Astrocyte (in vitro differentiated cells and primary cell): ENCODE measurements at regions not wholly inside any gene's neighbourhood (a gene's known extent, or its start where the extent isn't known, plus 50 kb on each side); places are given as distances from the start of the nearest gene placed in this dataset.

Experiments used
- DNase-seq: peaks from one replicate; pipeline ENCODE4 v3.0.0-alpha.2; 2010; ENCODE audit warnings: low read depth
- FAIRE-seq: peaks from 2 replicates; lab custom pipeline; 2011; peaks lifted over from hg19 to GRCh38; lab: Jason Lieb, UNC
- H2AFZ ChIP-seq: 2 replicates; pipeline ENCODE4 v1.6.0; 2012; ENCODE audit warnings: low read depth, low read length, inconsistent platforms
- H3K27ac ChIP-seq: 2 replicates; pipeline ENCODE4 v1.5.1; 2011; ENCODE audit warnings: low read depth, low read length, inconsistent platforms
- H3K27me3 ChIP-seq: 2 replicates; pipeline ENCODE4 v1.6.0; 2011; ENCODE audit warnings: low read length, inconsistent platforms; ENCODE audit not compliant: insufficient read depth
- H3K36me3 ChIP-seq: 2 replicates; pipeline ENCODE4 v1.5.1; 2011; ENCODE audit warnings: low read length, inconsistent platforms; ENCODE audit not compliant: insufficient read depth
- H3K4me1 ChIP-seq: 2 replicates; pipeline ENCODE4 v1.5.1; 2011; ENCODE audit warnings: low read length, inconsistent platforms; ENCODE audit not compliant: insufficient read depth
- H3K4me2 ChIP-seq: 2 replicates; pipeline ENCODE4 v1.6.0; 2012; ENCODE audit warnings: low read length, inconsistent platforms
- H3K4me3 ChIP-seq: 2 replicates; pipeline ENCODE4 v1.5.1; 2011; ENCODE audit warnings: low read depth, mild to moderate bottlenecking, low read length, inconsistent platforms; ENCODE audit not compliant: insufficient read depth
- H3K79me2 ChIP-seq: 2 replicates; pipeline ENCODE4 v1.6.0; 2012; ENCODE audit warnings: mild to moderate bottlenecking, low read length, inconsistent platforms; ENCODE audit not compliant: insufficient read depth
- H3K9ac ChIP-seq: 2 replicates; pipeline ENCODE4 v1.6.0; 2012; ENCODE audit warnings: mild to moderate bottlenecking, low read length, inconsistent platforms
- H3K9me3 ChIP-seq: 2 replicates; pipeline ENCODE4 v1.5.1; 2012; ENCODE audit warnings: low read depth, mild to moderate bottlenecking, low read length, inconsistent platforms; ENCODE audit not compliant: insufficient read depth
- H4K20me1 ChIP-seq: 2 replicates; pipeline ENCODE4 v1.6.0; 2012; ENCODE audit warnings: low read length, inconsistent platforms; ENCODE audit not compliant: insufficient read depth
- H3K27ac Mint-ChIP-seq: one replicate; pipeline ENCODE4 v1.8.0; 2021; ENCODE audit warnings: mild to moderate bottlenecking, mixed read lengths; ENCODE audit not compliant: unreplicated experiment
- H3K27me3 Mint-ChIP-seq: one replicate; pipeline ENCODE4 v1.8.0; 2021; ENCODE audit warnings: low read depth, mixed read lengths; ENCODE audit not compliant: unreplicated experiment
- H3K36me3 Mint-ChIP-seq: one replicate; pipeline ENCODE4 v1.8.0; 2021; ENCODE audit warnings: low read depth, mixed read lengths; ENCODE audit not compliant: unreplicated experiment
- H3K4me1 Mint-ChIP-seq: one replicate; pipeline ENCODE4 v1.8.0; 2021; ENCODE audit warnings: low read depth, mixed read lengths; ENCODE audit not compliant: unreplicated experiment
- H3K4me3 Mint-ChIP-seq: one replicate; pipeline ENCODE4 v1.8.0; 2021; ENCODE audit warnings: mild to moderate bottlenecking, moderate library complexity, mixed read lengths; ENCODE audit not compliant: unreplicated experiment
- H3K9me3 Mint-ChIP-seq: one replicate; pipeline ENCODE4 v1.8.0; 2021; ENCODE audit warnings: mild to moderate bottlenecking, mixed read lengths; ENCODE audit not compliant: unreplicated experiment
- EZH2 ChIP-seq: IDR thresholded peaks from 2 replicates; pipeline ENCODE4 v1.6.1; 2012; ENCODE audit warnings: mild to moderate bottlenecking, low read length, inconsistent platforms; ENCODE audit not compliant: insufficient read depth
- TF ChIP-seq, protein P1 (sequence below): IDR thresholded peaks from 2 replicates; pipeline ENCODE4 v1.5.1; 2011; ENCODE audit warnings: low read depth, mild to moderate bottlenecking, inconsistent platforms, low read length, moderate library complexity; ENCODE audit not compliant: insufficient read depth

DNA sequence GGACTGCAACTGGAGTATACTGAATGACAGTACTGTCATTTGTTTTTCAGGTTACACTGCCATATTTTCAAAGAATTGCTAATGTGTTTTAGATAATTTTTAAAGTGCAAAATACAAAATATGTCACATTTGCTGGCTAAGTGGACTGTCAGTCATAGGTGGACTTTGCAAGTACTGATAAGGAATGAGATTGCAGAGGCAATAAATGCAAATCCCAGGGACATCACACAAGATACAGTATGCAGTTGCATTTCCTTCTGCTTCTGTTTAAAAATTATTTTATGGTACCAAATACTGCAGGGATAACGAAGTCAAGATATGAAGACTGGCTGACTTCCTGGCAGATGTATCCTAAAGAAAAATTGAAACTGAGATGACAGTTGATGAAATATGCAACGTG lies 237.6 kb upstream of the MAGI2 start:
- no peaks in the 10 kb centered on the region for H3K79me2 ChIP-seq
- no peak overlapping the region for H3K4me2 ChIP-seq
- H3K27ac ChIP-seq = no peak overlapping the region
- H3K36me3 ChIP-seq = no peaks in the 10 kb centered on the region
- no peak for DNase-seq
- no peak overlapping the region for H3K9ac ChIP-seq
- no peak overlapping the region for H3K27ac Mint-ChIP-seq
- H3K4me3 ChIP-seq = no peak overlapping the region
- no peak for FAIRE-seq
- TF ChIP-seq, protein P1, sequence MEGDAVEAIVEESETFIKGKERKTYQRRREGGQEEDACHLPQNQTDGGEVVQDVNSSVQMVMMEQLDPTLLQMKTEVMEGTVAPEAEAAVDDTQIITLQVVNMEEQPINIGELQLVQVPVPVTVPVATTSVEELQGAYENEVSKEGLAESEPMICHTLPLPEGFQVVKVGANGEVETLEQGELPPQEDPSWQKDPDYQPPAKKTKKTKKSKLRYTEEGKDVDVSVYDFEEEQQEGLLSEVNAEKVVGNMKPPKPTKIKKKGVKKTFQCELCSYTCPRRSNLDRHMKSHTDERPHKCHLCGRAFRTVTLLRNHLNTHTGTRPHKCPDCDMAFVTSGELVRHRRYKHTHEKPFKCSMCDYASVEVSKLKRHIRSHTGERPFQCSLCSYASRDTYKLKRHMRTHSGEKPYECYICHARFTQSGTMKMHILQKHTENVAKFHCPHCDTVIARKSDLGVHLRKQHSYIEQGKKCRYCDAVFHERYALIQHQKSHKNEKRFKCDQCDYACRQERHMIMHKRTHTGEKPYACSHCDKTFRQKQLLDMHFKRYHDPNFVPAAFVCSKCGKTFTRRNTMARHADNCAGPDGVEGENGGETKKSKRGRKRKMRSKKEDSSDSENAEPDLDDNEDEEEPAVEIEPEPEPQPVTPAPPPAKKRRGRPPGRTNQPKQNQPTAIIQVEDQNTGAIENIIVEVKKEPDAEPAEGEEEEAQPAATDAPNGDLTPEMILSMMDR = no peak
- no peak for TF ChIP-seq EZH2
- no peaks in the 10 kb centered on the region for H3K9me3 Mint-ChIP-seq
- H3K4me1 ChIP-seq = no peaks in the 10 kb centered on the region
- no peak overlapping the region for H2AFZ ChIP-seq
- peaks cover 11% of the 10 kb centered on the region for H3K4me1 Mint-ChIP-seq
- no peaks in the 10 kb centered on the region for H4K20me1 ChIP-seq
- no peaks in the 10 kb centered on the region for H3K27me3 ChIP-seq
- H3K36me3 Mint-ChIP-seq = no peaks in the 10 kb centered on the region
- H3K27me3 Mint-ChIP-seq = no peaks in the 10 kb centered on the region
- H3K9me3 ChIP-seq = no peaks in the 10 kb centered on the region
- H3K4me3 Mint-ChIP-seq = no peak overlapping the region

DNA sequence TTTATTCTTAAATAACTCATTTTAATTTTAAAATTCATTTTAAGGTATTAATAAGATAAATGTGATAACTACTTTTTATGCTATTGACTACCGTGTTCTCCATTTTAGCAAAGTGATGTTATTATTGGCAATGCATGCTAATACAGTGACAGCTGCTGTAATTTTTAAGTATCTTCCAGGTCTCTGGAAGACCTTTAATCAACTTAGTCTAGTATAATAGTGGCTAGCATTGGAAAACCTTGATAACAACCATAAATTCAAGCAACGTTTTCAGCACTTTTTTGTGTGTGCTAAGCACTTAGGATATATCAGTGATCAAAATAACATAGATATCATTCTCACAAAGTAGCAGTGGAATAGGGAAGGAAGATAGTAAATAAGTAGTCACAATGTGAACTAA lies 230.9 kb upstream of the MAGI2 start:
- Histone ChIP-seq H3K4me3 (no peak overlapping the region), H3K79me2 (no peaks in the 10 kb centered on the region), H2AFZ (no peak overlapping the region), H4K20me1 (no peaks in the 10 kb centered on the region), H3K36me3 (no peaks in the 10 kb centered on the region), H3K9me3 (no peaks in the 10 kb centered on the region), H3K9ac (no peak overlapping the region), H3K4me2 (no peak overlapping the region), H3K27me3 (no peaks in the 10 kb centered on the region), H3K27ac (no peak overlapping the region), H3K4me1 (peaks cover 3% of the 10 kb centered on the region)
- Mint-ChIP-seq H3K36me3 (no peaks in the 10 kb centered on the region), H3K4me3 (no peak overlapping the region), H3K27me3 (no peaks in the 10 kb centered on the region), H3K4me1 (no peaks in the 10 kb centered on the region), H3K27ac (no peak overlapping the region), H3K9me3 (no peaks in the 10 kb centered on the region)
- DNase-seq (no peak), FAIRE-seq (no peak)
- no peak for TF ChIP-seq EZH2
- TF ChIP-seq, protein P1 = no peak

DNA sequence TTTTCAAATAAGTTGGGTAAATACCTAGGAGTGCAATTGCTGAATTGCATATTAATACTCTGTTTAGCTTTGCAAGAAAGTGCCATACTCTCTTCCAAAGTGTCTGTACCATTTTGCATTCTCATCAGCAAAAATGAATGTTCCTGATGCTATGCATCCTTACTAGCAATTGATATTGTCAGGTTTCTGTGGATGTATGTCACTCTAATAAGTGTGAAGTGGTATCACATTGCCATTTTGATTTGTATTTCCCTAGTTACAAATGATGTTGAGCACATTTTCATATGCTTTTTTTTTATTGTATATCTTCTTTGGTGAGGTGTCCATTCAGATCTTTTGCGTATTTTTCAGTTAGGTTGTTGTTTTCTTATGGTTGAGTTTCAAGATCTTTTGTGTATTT lies 230.4 kb upstream of the MAGI2 start:
- Histone ChIP-seq H3K79me2 (no peaks in the 10 kb centered on the region), H3K27ac (no peak overlapping the region), H3K36me3 (no peaks in the 10 kb centered on the region), H3K9me3 (no peaks in the 10 kb centered on the region), H3K4me2 (no peak overlapping the region), H3K4me1 (peaks cover 3% of the 10 kb centered on the region), H2AFZ (no peak overlapping the region), H3K4me3 (no peak overlapping the region), H4K20me1 (no peaks in the 10 kb centered on the region), H3K27me3 (no peaks in the 10 kb centered on the region), H3K9ac (no peak overlapping the region)
- Mint-ChIP-seq H3K36me3 (no peaks in the 10 kb centered on the region), H3K27ac (no peak overlapping the region), H3K27me3 (no peaks in the 10 kb centered on the region), H3K9me3 (no peaks in the 10 kb centered on the region), H3K4me1 (no peaks in the 10 kb centered on the region), H3K4me3 (no peak overlapping the region)
- FAIRE-seq (no peak), DNase-seq (no peak)
- TF ChIP-seq EZH2 = no peak
- TF ChIP-seq, protein P1 = no peak
